ENCODE measurements at regions not wholly inside any gene's neighbourhood (a gene's known extent, or its start where the extent isn't known, plus 50 kb on each side); places are given as distances from the start of the nearest gene placed in this dataset.

GRCh38 chr1:181858135-181858534, 203.4 kb downstream of the ZNF648 start:
- Histone ChIP-seq H3K4me1 (no peaks in the 10 kb centered on the region), H3K36me3 (no peaks in the 10 kb centered on the region), H3K27me3 (no peaks in the 10 kb centered on the region), H4K20me1 (no peaks in the 10 kb centered on the region), H3K9me3 (replicated peaks in 1 of 11) (peaks cover 14 to 34% (median 28%) of the 10 kb centered on the region in 11 experiments; a peak in 21 of 22 replicates), H3K9ac (no peak overlapping the region), H3K27ac (no peak overlapping the region), H3K4me3 (no peak overlapping the region), H3K4me2 (no peak overlapping the region)
- no peak for TF ChIP-seq Cebpa-rat (IDR thresholded peaks at IDR 0.05)
